Activated naive CD4-positive, alpha-beta T cell treated with anti-CD3 and anti-CD28 coated beads for 36 hours (primary cell): ENCODE measurements at regions not wholly inside any gene's neighbourhood (a gene's known extent, or its start where the extent isn't known, plus 50 kb on each side); places are given as distances from the start of the nearest gene placed in this dataset.

Source experiments
- CTCF ChIA-PET: fragments of 350-600 bp; sonication (Branson Sonifier 250); formaldehyde crosslinking; loops from one replicate; lab custom pipeline; 2021; ENCODE audit warnings: antibody characterized with exemption; lab: Charles Lee
- DNase-seq: peaks from one replicate; pipeline ENCODE4 v3.0.0-alpha.2; 2020
- H3K27ac Mint-ChIP-seq: one replicate; pipeline ENCODE4 v1.8.0; 2021; ENCODE audit warnings: mild to moderate bottlenecking, mixed read lengths
- H3K27me3 Mint-ChIP-seq: one replicate; pipeline ENCODE4 v1.8.0; 2021; ENCODE audit warnings: low read depth, mixed read lengths
- H3K36me3 Mint-ChIP-seq: one replicate; pipeline ENCODE4 v1.8.0; 2021; ENCODE audit warnings: low read depth, mixed read lengths
- H3K4me1 Mint-ChIP-seq: one replicate; pipeline ENCODE4 v1.8.0; 2021; ENCODE audit warnings: low read depth, mixed read lengths
- H3K4me3 Mint-ChIP-seq: one replicate; pipeline ENCODE4 v1.8.0; 2021; ENCODE audit warnings: mild to moderate bottlenecking, moderate library complexity, mixed read lengths
- H3K9me3 Mint-ChIP-seq: one replicate; pipeline ENCODE4 v1.8.0; 2021; ENCODE audit warnings: mixed read lengths
- intact Hi-C: fragments of 100-400 bp; cut with micrococcal nuclease; formaldehyde crosslinking; loops from one replicate; pipeline ENCODE4 v1.15.1; 2023

GRCh38 chr18:24983566-24984139, 368.3 kb downstream of the ZNF521 start:
- CTCF ChIA-PET, result no interaction called here
- Mint-ChIP-seq H3K4me1 (no peaks in the 10 kb centered on the region), H3K9me3 (no peaks in the 10 kb centered on the region), H3K36me3 (no peaks in the 10 kb centered on the region), H3K4me3 (no peak overlapping the region), H3K27me3 (peaks cover 13% of the 10 kb centered on the region), H3K27ac (no peak overlapping the region)
- DNase-seq, result no peak
- intact Hi-C loops, result no loop called here

DNA sequence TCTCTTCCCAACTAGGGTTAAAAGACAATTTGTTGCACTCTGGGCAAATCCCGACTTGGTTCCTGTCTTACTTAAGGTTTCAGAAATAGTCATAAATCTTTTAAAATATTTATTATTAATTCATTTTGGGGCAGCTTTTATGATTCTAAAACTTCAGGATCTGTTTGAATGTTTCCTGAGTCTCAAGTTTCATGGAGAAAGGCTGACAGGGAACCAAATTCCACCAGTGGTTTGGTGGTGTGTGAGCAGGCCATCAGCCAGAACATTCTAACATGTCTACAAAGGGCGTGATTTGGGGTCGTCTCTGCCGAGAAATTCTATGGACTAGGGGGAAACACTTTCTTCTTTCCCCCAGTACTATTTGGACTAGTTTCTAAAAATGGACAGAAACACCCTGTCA, 366.4 kb downstream of the ZNF521 start:
- DNase-seq, result no peak
- H3K9me3 Mint-ChIP-seq, result no peaks in the 10 kb centered on the region
- no peak overlapping the region for H3K27ac Mint-ChIP-seq
- CTCF ChIA-PET, result no interaction called here
- H3K4me1 Mint-ChIP-seq, result no peaks in the 10 kb centered on the region
- intact Hi-C loops, result no loop called here
- H3K27me3 Mint-ChIP-seq, result peaks cover 11% of the 10 kb centered on the region
- H3K4me3 Mint-ChIP-seq, result no peak overlapping the region
- H3K36me3 Mint-ChIP-seq, result no peaks in the 10 kb centered on the region

GRCh38 chr18:24986666-24987302, 365.2 kb downstream of the ZNF521 start:
- Mint-ChIP-seq H3K4me1 (no peaks in the 10 kb centered on the region), H3K27ac (no peak overlapping the region), H3K9me3 (no peaks in the 10 kb centered on the region), H3K4me3 (no peak overlapping the region), H3K36me3 (no peaks in the 10 kb centered on the region), H3K27me3 (peaks cover 11% of the 10 kb centered on the region)
- no peak for DNase-seq
- CTCF ChIA-PET, result interaction anchor here (0.7 kb wide), 1 partner anchor 41 kb away, joined by 3 read pairs; no protein-coding TSS in a partner anchor
- intact Hi-C loops, result no loop called here

DNA sequence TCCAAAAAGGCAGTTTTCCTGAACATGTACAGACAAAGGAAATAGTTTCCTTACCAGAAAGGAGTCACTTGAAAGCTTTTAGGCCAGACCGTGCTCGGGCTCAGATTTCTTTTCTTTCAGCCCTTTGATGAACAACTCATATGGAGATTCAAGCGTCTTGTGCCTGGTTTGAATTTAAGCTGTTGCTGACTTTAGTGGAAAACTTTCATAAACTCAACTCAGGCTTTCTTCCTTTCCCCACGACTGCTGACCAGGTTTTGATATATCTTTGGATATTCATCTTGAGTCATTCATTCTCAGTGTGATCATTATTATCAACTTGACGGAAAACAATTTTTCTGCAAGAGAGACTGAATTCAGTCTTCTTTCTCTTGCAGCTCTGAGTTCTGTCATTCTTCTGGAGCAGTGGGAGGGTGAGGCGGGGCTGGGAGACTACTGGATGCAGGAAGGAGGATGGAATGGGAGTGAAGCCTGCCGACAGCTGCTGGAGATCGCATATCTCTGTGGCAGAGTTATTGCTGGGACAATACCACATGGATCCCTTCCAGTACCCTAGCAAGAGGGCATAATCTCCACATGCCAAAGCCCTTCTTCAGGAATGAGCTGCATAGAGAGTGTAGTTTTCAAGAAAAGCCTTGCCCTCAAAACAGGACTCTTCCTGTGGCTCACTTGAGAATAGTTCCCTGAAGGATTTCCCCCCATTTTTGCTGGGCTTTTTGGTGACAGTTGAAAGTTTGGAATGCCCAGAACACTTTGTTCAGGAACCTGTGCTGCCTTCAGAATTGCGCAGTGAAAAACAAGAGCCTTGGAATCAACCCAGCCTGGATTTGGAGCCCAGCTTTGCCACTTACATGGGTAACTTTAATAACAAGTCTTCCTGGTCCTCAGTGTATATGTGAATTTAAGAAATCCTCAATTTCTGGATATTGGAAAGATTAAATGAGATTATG, 364.4 kb downstream of the ZNF521 start:
- H3K4me3 Mint-ChIP-seq, result no peak overlapping the region
- H3K36me3 Mint-ChIP-seq, result no peaks in the 10 kb centered on the region
- H3K4me1 Mint-ChIP-seq, result no peaks in the 10 kb centered on the region
- intact Hi-C loops, result no loop called here
- DNase-seq, result no peak
- no peaks in the 10 kb centered on the region for H3K9me3 Mint-ChIP-seq
- peaks cover 9% of the 10 kb centered on the region for H3K27me3 Mint-ChIP-seq
- H3K27ac Mint-ChIP-seq, result no peak overlapping the region
- CTCF ChIA-PET, result interaction anchor here (0.7 kb wide), 1 partner anchor 40 kb away, joined by 3 read pairs; no protein-coding TSS in a partner anchor

GRCh38 chr18:24988253-24988840, 363.6 kb downstream of the ZNF521 start:
- Mint-ChIP-seq H3K27ac (no peak overlapping the region), H3K36me3 (no peaks in the 10 kb centered on the region), H3K4me3 (no peak overlapping the region), H3K4me1 (no peaks in the 10 kb centered on the region), H3K9me3 (no peaks in the 10 kb centered on the region), H3K27me3 (peaks cover 9% of the 10 kb centered on the region)
- no peak for DNase-seq
- intact Hi-C loops, result no loop called here
- CTCF ChIA-PET, result no interaction called here

DNA sequence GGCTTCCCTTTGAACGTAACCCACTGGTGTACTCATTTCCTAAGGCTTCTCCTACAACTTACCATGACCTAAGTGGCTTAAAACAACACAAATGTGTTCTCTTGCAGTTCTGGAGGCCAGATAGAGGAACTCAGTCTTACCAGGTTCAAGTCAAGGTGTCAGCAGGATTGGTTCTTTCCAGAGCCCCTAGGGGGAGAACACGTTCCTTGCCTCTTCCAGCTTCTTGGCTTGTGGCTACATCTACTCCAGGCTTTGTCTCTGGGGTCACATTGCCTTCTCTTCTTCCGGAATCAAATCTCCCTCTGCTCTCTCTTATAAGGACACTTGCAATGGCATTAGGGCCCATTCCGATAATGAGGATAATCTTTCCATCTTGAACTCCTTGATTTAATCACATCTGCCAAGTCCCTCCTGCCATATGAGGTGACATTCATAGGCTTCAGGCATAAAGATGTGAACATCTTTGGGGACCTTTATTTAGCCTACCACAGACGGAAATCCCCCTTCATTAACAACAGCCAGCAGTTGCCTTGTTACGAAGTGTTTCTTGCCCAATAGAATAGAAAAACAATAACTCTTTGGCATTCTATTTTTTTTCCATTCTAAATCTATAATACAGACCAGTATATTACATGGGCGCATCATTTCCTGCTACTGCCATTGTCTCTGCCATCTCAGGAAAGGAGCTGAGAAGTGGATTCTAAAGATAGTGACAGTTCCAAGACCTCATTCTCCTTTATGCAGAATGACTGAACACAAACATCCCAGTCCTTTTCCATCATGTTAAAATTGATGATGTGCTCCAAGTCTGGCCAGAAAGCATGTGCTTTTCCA, 362.0 kb downstream of the ZNF521 start:
- no peak overlapping the region for H3K4me3 Mint-ChIP-seq
- H3K27ac Mint-ChIP-seq, result no peak overlapping the region
- CTCF ChIA-PET, result no interaction called here
- H3K36me3 Mint-ChIP-seq, result no peaks in the 10 kb centered on the region
- DNase-seq, result no peak
- no peaks in the 10 kb centered on the region for H3K9me3 Mint-ChIP-seq
- peaks cover 4% of the 10 kb centered on the region for H3K27me3 Mint-ChIP-seq
- intact Hi-C loops, result no loop called here
- no peaks in the 10 kb centered on the region for H3K4me1 Mint-ChIP-seq

DNA sequence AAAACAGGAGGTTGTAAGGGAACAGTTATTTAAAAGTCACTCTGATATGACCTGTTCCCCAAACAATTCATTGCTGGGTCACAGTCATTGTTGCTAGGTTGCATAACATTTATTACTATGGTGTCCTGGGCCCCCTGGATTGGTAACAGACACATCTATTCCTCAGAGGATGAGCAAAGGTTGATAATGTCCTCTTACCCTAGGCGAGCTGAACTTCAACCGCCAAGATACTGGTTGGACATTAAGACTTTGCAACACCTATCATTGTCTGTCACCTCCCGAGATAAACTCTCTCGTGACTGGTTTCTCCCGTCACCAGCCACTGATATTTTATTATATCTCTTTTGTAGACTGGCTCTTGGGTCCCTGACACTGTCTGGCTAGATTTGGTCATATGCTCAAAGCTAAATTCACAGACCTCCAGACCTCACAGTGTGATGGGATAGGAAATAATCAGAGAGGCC, 361.3 kb downstream of the ZNF521 start:
- intact Hi-C loops, result no loop called here
- Mint-ChIP-seq H3K27ac (no peak overlapping the region), H3K4me3 (no peak overlapping the region), H3K27me3 (peaks cover 3% of the 10 kb centered on the region), H3K4me1 (no peaks in the 10 kb centered on the region), H3K9me3 (no peaks in the 10 kb centered on the region), H3K36me3 (no peaks in the 10 kb centered on the region)
- no peak for DNase-seq
- CTCF ChIA-PET, result no interaction called here

- H3K4me3 Mint-ChIP-seq, result no peak overlapping the region
- peaks cover 3% of the 10 kb centered on the region for H3K27me3 Mint-ChIP-seq
- no peaks in the 10 kb centered on the region for H3K4me1 Mint-ChIP-seq
- DNase-seq, result no peak
- no peak overlapping the region for H3K27ac Mint-ChIP-seq
- no peaks in the 10 kb centered on the region for H3K36me3 Mint-ChIP-seq
- CTCF ChIA-PET, result no interaction called here
- intact Hi-C loops, result no loop called here
- no peaks in the 10 kb centered on the region for H3K9me3 Mint-ChIP-seq
Observed at GRCh38 chr18:24991141-24992060, 360.6 kb downstream of the ZNF521 start.

- Mint-ChIP-seq H3K4me3 (no peak overlapping the region), H3K4me1 (no peaks in the 10 kb centered on the region), H3K36me3 (no peaks in the 10 kb centered on the region), H3K27ac (no peak overlapping the region), H3K9me3 (no peaks in the 10 kb centered on the region), H3K27me3 (peaks cover 3% of the 10 kb centered on the region)
- CTCF ChIA-PET, result no interaction called here
- intact Hi-C loops, result no loop called here
- DNase-seq, result no peak
Observed at GRCh38 chr18:24992491-24992890, 359.5 kb downstream of the ZNF521 start.

GRCh38 chr18:24993628-24994027, 358.3 kb downstream of the ZNF521 start:
- Mint-ChIP-seq H3K27me3 (no peaks in the 10 kb centered on the region), H3K9me3 (no peaks in the 10 kb centered on the region), H3K27ac (no peak overlapping the region), H3K36me3 (no peaks in the 10 kb centered on the region), H3K4me1 (no peaks in the 10 kb centered on the region), H3K4me3 (no peak overlapping the region)
- intact Hi-C loops, result no loop called here
- CTCF ChIA-PET, result no interaction called here
- DNase-seq, result no peak

DNA sequence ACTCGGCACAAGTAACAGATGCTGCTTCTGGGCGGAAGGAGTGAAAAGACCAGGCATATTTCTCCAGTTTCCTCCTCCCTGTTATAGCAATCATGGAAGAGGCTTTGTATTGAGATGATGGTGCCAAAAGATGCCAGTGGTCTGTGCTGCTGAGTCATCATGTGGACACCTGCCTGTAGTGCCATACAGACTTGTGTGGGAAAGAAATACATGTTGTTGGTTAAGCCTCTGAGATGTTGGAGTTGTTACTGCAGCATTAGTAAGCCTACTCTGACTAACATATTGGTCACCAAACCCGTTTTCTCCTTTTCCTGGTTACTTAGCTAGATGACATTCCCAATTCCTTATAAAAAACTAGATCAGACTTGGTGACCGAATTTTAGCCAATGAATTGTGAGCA, 356.9 kb downstream of the ZNF521 start:
- peaks cover 12% of the 10 kb centered on the region for H3K9me3 Mint-ChIP-seq
- intact Hi-C loops, result no loop called here
- no peak overlapping the region for H3K27ac Mint-ChIP-seq
- H3K4me1 Mint-ChIP-seq, result no peaks in the 10 kb centered on the region
- H3K4me3 Mint-ChIP-seq, result no peak overlapping the region
- H3K27me3 Mint-ChIP-seq, result no peaks in the 10 kb centered on the region
- CTCF ChIA-PET, result no interaction called here
- no peak for DNase-seq
- H3K36me3 Mint-ChIP-seq, result peaks cover 2% of the 10 kb centered on the region
